Activated naive CD8-positive, alpha-beta T cell treated with anti-CD3 and anti-CD28 coated beads, Interleukin-2, amount 50 U/mL, for 16 hours (primary cell): ENCODE measurements at regions not wholly inside any gene's neighbourhood (a gene's known extent, or its start where the extent isn't known, plus 50 kb on each side); places are given as distances from the start of the nearest gene placed in this dataset.

Source experiments
- DNase-seq: peaks from one replicate; pipeline ENCODE4 v3.0.0-alpha.2; 2020; ENCODE audit warnings: low read depth, low spot score

DNA sequence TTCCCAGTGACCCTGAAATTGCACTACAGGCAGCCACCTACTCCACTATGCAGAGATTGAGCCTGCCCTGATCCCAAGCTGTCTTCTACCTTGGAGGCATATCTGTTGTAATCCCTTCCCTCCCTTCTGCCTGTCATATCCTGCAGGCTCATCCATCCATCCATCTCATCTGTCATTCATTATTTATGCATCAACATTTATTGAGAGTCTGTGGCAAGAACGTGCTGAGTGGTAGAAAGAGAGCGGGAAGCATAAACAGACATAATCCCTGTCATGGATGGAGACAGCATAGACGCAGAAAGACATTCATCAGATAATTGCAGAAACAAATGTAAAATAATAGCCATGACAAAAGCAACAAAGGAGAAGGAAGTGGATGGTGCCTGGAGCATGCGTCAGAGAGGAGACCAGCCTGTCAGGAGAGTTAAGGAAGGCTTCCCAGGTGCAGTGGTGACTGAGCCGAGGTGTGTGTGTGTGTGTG is 89.5 kb upstream of the CALM2 start:
- no peak for DNase-seq

DNA sequence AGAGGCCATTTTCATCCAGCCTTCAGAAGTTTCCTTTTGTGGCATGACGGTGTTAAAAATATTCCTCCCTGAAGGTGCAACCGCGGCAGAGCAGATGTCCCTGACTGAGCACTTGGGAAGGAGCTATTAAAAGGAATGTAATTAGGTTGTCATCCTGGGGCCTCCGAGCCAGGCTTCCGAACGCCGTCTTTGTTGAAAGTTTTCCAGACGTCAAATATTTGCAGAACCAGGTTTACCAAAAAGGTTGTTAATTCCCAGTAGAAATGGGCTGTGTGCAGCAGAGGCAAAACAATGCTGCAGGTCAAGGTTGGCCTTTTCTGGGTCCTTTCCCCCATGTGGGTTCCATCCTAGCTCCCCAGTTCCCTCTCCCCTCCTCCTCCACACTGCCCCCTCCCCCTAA is 88.8 kb upstream of the CALM2 start:
- no peak for DNase-seq

DNA sequence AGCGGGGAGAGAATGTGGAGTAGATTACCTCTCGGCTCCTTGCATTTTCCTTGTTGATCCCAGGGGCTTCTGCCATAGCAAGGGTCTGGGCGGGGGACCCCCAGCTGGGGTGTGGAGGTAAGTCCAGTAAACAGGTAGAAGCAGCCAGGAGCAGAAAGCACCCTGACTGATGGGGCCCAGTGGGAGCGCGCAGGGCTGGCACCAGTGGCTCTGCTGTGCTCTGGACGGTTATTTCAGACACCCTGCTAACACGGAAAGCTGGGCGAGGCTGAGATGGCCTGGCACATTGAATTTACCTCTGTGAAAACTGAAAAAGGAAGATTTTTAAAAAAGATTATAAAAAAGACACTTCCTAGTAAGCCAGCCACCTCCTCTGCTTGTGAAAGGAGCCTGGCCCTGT is 88.4 kb upstream of the CALM2 start:
- DNase-seq: no peak

DNA sequence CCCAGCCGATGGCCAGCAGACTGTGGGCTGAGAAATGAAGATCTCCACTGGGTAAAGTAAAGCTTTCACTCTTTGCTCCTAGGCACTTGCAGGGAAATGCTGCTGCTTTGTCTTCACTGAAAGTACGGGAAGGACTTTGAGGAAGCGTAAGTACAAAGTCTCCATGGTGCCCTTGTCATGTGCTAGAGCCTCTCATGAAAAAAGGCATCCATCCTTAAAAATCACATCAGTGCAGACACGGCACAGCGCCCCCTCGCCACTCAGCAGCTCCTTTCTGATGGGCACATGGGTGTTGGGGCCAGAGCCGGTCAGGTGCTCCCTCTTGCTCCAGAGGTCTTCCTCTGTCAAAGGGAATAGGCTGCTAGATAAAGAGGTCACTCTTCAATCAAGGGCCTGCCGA is 87.8 kb upstream of the CALM2 start:
- no peak for DNase-seq

DNA sequence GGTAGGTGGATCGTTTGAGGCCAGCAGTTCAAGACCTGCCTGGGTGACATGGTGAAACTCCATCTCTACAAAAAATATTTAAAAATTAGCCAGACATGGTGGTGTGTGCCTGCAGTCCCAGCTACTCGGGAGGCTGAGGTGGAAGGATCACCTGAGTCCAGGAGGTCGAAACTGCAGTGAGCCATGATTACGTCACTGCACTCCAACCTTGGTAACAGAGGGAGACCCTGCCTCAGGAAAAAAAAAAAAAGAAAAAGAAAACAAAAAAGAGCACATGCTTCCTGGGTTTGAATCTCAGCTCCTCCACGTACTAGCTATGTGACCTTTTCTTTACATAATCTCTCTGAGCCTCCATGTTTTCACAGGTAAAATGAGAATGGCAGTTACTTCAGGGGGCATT is 86.3 kb upstream of the CALM2 start:
- DNase-seq: no peak

DNA sequence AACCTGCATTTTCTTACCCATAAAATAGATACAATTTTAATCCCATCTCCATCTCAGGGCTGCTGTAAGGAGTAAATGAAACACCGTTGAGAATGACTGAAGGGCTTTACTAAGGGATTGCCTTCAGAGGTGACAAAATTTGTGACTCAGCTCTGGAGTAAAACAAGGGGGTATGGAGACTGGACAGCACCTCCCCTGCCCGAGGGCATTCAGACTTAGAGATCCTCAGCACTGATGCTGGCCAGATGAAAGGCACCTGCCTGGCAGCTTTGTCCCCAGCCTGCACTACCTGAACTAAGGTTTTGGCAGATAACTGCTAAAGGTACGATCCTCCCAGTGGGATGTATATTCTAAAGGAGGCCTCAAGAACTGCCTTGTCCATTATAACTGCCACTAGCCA is 84.7 kb upstream of the CALM2 start:
- DNase-seq: no peak

DNA sequence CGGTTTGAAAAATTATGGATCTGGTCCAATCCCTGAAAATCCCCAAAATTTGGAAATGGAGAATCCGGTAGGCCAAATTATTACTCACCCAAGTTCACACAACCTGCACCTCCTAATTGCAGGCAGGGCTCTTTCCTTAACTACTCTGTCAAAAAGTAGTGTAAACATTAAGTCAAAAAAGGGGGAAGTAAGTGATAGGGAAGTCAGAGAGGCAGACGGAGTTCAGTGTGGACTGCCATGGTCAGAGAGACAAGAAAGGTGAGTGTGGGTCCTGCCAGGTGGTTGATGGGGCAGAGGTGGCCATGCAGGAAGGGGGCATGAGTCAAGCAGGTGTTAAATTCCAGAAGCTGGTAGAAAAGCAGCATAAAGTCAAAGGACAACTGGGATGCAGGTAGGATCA is 83.5 kb upstream of the CALM2 start:
- DNase-seq: no peak

DNA sequence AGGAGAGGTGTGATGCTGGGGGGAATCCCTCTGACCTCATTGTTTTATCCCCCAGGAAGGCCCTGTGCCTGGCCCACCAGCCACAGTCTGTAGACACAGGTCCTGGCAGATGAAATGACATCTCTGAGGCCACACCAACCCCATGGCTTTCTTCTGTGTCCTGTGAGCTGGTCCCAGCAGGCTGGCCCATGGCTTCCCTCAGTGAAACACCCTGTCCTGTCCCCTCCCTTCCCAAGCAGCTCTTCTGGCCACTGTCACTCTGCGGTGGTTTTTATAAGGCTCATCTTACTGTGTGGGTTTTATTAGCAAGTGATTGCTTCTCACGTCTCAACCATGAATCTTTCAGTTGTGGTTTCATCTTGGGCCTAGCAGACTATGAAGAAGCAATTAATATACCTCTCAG is 81.6 kb upstream of the CALM2 start:
- DNase-seq: no peak

DNA sequence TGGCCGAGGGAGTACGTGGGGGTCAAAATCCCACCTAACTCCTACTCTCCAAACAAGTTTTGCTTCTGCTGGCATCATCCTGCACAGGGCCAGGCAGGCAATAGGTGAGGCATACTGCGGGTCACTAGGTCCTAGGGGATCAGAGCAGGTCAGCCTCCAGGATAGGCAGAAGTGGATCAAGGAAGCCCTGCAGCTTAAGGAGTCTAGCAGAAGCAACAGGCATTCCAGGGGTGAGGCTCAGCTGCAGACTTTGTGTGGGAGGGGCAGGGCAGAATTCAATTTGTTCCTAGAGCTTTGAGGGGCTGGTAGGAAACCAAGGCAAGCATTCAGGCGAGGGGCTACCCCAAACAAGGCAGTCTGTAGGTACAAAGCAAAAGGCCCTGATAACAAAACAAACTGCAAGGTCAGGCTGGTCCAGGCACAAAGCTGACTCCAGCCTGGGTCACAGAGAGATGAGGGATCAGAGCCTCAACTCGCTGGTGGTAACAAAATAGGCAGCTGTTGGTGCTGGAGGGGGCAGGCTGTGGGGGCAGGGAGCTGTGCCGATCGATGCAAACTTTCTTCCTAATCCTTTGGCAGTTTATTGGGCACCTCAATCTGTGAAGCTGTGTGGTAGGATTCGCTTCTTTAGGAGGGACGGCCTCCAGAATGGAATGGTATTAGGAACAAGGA is 80.2 kb upstream of the CALM2 start:
- no peak for DNase-seq

DNA sequence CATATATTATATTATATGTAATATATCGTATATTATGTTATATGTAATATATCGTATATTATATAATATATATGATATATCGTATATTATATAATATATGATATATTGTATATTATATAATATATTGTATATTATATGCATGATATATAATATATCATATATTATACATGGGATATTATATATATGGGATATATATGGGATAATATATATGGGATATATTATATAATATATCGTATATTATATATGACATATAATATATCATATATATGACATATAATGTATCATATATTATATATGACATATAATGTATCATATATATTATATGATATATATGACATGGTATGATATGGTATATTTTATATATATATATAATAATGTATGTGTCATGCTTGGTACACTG is 79.5 kb upstream of the CALM2 start:
- no peak for DNase-seq

DNA sequence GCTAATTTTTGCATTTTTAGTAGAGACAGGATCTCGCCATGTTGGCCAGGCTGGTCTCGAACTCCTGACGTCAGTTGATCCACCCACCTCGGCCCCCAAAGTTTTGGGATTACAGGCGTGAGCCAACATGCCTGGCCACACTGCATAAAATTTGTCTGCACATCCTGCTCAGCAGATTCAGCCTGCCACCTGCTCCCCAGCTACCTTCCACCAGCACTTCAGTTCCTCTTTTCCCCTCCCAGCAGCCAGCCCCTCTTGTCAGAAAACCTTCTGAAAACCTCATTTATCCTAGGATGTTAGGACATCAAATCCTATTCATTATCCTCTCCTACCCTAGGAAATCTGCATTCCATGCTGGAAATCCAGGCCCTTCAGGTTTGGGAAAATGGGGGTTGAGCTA is 78.2 kb upstream of the CALM2 start:
- no peak for DNase-seq

DNA sequence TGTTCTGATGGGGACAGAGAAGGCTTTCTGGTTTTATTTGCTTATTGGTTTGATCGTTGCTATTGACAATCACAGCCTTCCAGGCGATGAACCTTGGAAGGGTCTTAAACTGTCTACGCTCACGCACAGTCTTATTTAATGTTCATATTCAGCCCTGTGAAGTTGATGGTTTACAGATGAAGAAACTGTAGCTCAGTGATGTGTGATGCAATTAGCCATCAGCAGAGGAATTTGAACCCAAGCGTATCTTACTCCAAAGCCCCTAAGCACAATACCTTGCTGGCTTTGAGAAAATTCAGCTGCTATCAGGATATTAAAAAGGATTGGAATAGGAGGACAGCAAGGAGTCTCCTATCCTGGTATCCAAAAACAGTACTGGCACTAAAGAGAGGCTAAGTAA is 77.1 kb upstream of the CALM2 start:
- DNase-seq: no peak

DNA sequence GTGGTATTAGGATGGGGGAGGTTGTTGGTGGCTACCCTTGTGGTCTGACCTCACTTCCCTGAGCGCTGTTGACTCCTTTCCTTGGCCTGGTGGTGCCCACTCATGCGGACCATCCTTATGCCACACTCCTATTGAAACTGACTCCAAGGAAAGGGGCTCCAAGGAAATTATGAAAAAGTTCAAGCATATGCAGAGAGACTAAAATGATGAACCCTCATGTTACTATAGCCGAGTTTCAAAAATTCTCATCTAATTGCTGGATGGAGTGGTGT is 75.0 kb upstream of the CALM2 start:
- no peak for DNase-seq

DNA sequence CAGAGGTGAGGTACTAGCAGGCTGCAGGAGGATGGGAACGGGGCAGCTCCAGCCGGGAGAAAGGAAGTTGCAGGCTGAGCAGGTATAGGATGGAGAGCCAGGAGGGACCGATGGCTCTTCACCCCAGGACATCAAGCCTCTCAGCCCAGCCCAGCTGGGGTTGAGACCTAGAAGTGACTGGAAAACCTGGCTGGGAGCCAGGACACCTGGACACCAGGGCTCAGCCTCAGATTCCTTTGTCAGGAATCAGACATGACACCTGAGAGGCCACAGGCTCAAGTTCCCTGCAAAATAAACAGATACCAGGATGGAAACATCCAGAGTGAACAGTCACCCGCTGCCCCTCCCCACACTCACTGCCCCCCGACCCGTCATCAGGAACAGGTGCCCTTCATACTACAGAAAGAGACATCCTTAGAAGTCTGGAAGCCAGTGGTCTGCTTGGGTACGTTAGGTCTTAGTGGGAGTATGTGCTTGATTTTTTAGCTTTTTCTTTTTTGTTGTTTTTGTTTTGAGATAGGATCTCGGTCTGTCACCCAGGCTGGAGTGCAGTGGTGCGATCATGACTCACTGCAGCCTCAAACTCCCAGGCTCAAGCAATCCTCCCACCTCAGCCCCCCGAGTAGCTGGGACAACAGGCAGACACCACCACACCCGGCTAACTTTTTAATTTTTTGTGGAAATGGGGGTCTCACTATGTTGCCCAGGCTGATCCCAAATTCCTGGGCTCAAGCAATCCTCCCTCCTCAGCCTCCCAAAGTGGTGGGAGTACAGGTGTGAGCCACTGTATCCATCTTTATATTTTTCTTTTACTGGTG is 74.5 kb upstream of the CALM2 start:
- DNase-seq: no peak

DNA sequence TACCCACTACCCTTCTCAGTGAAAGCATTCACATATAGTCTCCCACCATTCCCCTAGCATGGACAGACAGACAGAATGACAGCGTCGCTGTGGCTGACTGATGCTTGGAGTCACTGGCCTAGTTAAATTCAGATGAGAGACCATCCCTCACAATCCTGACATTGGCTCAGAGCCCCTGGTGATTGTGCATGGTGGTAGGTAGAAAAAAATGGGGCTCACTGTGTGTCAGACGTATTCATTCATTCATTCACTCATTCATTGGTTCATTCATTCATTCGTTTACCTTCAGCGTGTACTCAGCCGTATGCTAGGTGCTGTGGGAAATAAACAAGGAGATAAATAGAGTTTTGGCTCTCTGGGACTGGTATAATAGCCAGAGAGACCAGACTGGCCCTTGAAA is 73.6 kb upstream of the CALM2 start:
- DNase-seq: no peak

DNA sequence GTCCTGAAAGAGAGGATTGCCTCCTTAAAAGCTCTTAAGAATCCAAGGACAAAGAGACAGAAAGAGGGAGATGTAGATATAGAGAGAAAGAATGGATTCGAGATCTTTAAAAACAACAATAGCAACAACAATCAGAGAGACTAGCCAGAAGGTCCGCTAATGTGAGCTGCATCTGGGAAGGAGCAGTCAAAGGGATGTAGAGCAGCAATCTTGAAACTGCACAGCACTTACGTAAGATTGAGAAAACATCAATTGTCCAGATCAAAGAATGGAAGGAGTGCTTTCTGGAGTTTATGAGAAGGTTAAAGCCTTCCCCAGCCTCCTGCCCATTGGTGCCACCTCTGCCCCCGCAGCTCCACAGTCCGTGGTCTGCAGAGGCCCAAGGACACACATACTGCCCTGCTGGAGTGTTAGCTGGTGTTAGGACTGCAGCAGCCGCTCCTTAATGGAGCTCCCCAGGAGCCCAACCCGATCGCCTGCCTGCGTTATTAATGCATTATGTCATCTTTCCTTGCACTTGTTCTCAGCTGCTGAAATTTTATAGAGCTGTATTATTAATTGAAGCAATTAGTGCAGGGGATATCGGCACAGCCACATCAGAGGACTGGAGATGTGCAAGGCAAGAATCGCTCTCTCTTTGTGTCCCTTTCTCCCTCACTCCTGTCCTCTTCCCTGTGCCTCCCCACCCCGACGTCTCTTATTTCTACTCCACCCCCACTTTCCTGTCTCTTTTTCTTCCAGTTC is 73.0 kb upstream of the CALM2 start:
- no peak for DNase-seq

DNA sequence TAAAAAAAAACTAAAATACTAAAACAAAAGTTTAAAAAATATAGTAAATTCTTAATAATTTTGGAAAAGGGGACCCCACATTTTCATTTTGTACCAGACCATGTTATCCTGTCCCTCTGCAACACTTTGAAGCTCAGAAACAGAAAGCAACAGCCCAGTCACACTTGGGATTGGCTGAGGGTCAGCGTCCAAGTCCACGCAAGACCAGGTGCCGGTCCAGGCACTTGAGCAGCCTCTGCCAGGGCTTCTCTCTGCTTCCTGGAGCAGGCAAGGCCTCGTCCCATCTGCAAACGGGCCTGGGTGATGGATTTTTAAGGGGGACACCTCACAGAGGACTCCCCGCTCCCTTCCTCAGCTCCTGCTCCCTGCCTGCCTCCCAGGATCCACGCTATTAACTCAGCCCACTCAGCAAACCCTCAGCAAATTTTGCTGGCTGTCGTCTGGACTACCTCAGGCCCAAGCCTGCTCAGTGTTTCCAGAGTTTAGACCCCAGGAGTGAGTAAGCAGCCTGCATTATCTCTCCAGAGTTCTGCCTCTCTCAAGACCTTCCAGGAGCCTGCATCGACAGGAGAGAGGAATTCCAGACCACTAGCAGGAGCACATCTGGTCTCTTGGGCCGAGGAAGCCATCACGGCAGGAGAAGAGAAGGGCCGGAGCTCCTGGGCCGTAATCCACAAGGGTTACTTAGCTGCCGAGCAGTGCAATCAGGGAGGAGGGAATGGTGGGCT is 67.4 kb upstream of the CALM2 start:
- no peak for DNase-seq

DNA sequence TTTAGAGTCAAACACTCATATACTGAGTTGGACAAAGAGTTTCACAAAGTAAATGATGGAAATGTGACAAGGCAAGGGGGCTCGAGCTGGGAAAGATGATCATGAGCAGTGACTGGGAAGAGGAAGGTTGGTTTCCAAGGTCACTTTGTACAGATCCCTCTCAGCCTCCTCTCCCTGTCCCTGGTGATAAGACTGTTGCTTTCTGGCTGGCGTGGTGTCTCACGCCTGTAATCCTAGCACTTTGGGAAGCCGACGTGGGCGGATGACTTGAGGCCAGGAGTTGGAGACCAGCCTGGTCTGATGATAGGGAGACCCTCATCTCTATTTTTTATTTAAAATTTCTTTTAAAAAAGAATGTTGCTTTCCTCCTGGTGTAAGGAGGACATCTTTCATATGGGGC is 65.4 kb upstream of the CALM2 start:
- no peak for DNase-seq

DNA sequence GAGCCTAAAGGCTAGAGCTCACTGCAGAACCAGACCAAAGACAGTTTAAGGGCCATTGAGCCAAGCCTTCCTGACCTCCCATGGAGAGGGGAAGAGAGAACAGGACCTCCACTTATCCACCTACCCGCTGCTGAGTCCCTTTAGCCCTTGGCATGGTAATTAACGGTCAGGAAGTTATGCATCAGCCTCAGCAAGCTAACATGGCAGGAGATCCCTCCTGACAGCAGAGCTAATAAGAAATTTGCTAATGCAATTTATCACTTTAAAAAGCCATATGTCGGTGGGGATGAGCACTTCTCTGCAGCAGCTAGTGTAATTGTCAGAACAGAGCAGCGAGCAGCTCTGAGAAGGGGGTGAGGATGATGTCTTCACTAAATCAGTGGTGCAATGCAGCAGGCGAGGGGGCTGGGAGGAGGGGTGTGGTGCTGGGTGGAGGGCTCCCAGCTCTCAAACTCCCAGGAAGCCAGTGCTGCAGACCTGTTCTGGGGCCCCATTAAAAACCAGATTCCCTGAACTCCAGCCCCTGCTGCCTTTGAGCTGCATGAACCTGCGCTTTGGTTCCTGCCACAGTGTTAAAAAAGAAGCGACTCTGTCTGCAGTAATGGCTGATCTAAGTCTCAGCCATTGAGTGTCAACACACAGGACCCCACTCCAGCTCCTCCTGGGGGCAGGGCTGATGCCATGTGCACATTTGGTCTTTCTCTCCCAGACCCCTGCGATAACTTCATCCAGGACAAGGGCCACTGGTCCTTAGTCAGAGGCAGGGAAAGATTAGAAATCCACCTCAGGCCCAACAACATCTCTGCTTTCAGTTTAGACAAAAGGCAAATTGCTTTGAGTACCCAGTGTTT is 63.0 kb upstream of the CALM2 start:
- DNase-seq: no peak

DNA sequence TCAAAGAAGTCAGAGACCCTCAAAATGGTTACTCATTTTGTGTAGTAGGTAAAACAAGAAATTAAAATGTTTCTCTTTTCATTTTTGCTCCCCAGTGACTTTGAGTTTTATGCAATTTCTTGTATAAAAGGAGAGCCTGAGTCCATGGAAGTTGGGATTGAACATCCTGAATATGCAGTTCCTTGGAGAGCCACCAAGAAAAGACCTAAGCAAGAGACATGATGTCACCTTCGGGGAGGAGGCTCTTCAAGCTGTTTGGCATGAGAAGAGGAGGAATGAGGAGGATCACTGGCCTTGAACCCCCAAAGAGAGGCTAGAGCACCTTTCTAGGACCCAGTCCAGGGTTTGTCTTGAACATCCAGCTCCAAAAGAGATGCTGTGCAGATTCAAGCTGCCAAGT is 62.3 kb upstream of the CALM2 start:
- no peak for DNase-seq
